Ascending aorta (tissue), 2 donors: ENCODE measurements at regions not wholly inside any gene's neighbourhood (a gene's known extent, or its start where the extent isn't known, plus 50 kb on each side); places are given as distances from the start of the nearest gene placed in this dataset.

Experiments
- DNase-seq, 2 donors: peaks; one replicate each; pipeline ENCODE4 v3.0.0-alpha.2; 2019; ENCODE audit warnings: low spot score in 2 of 2
- H3K27ac ChIP-seq, 2 donors: fragments of 200-600 bp; sonication (generic); one replicate each; pipeline ENCODE4 v1.5.1; 2016 to 2017; ENCODE audit warnings: mild to moderate bottlenecking in 1 of 2
- H3K27me3 ChIP-seq: fragments of 200-600 bp; sonication (generic); one replicate; pipeline ENCODE4 v1.5.1; 2017
- H3K36me3 ChIP-seq, 2 donors: fragments of 200-600 bp; sonication (generic); one replicate each; pipeline ENCODE4 v1.5.1; 2016
- H3K4me1 ChIP-seq, 2 donors: fragments of 200-600 bp; sonication (generic); one replicate each; pipeline ENCODE4 v1.5.1; 2016 to 2017; ENCODE audit warnings: mild to moderate bottlenecking in 1 of 2
- H3K4me3 ChIP-seq, 2 donors: fragments of 200-600 bp; sonication (generic); one replicate each; pipeline ENCODE4 v1.5.1; 2016 to 2017; ENCODE audit warnings: mild to moderate bottlenecking in 1 of 2
- H3K9me3 ChIP-seq, 2 donors: fragments of 200-600 bp; sonication (generic); one replicate each; pipeline ENCODE4 v1.5.1; 2016
- intact Hi-C: fragments of 100-400 bp; cut with DNase I; formaldehyde crosslinking; loops from one replicate; pipeline ENCODE4 v1.15.1; 2023
- TF ChIP-seq, protein P1 (sequence below), 3 experiments: fragments of 200-600 bp in 2 of 3; fragments of 450-650 bp in 1 of 3; sonication (generic) in 2 of 3; IDR thresholded peaks; one replicate each; pipeline ENCODE4 v1.5.1; 2016 to 2019; ENCODE audit warnings: antibody characterized with exemption in 3 of 3, mild to moderate bottlenecking in 1 of 3, moderate library complexity in 1 of 3

DNA sequence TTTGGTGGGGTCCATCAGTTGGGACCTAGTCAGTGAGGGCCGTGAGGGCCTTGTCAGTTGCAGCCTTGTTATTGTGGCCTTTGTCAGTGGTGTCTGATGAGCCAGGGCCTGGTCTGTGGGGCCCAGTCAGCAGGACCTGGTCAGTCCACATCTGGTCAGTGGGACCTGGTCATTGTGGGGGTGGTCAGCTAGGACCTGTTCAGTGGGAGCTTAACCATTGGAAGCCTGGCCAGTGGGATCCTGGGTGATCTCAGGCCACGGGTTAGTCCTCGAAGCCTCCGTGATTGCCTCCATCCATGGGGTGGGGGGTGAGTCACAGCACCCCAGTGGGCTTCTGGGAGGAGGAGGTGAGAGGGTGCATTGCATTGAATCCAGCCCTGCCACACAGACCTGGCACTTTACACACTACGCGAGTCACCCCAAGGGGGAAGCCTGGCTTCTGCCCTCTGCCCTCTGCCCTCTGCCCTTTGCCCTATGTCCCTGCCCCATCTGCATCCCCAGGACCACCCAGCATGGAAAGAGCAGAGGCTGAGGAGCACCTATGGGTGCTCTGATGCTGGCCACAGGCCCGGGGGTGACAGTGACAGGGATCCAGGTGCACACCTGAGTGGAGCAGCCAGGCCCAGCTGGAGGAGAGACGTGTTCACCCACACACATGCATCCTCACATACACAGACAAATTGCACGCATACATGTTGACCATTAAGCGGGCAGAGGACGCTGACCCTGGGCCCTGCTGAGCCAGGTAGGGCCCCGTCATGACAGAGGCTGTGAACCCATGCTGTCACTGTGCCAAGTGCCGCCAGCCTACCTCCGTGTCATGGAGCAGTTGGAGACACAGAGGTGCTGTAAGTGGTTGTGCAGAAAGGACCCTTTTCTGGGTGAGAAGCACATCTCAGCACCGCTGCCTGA is 59.8 kb upstream of the TPM4 start:
- peak in 1 of 2 donors; percentile 54 for DNase-seq
- Histone ChIP-seq H3K27ac (no peak overlapping the region), H3K4me1 (no peaks in the 10 kb centered on the region), H3K36me3 (no peaks in the 10 kb centered on the region), H3K27me3 (no peaks in the 10 kb centered on the region), H3K4me3 (no peak overlapping the region), H3K9me3 (no peaks in the 10 kb centered on the region)
- intact Hi-C loops, result no loop called here
- TF ChIP-seq, protein P1, sequence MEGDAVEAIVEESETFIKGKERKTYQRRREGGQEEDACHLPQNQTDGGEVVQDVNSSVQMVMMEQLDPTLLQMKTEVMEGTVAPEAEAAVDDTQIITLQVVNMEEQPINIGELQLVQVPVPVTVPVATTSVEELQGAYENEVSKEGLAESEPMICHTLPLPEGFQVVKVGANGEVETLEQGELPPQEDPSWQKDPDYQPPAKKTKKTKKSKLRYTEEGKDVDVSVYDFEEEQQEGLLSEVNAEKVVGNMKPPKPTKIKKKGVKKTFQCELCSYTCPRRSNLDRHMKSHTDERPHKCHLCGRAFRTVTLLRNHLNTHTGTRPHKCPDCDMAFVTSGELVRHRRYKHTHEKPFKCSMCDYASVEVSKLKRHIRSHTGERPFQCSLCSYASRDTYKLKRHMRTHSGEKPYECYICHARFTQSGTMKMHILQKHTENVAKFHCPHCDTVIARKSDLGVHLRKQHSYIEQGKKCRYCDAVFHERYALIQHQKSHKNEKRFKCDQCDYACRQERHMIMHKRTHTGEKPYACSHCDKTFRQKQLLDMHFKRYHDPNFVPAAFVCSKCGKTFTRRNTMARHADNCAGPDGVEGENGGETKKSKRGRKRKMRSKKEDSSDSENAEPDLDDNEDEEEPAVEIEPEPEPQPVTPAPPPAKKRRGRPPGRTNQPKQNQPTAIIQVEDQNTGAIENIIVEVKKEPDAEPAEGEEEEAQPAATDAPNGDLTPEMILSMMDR (IDR thresholded peaks at IDR 0.05), result no peak

DNA sequence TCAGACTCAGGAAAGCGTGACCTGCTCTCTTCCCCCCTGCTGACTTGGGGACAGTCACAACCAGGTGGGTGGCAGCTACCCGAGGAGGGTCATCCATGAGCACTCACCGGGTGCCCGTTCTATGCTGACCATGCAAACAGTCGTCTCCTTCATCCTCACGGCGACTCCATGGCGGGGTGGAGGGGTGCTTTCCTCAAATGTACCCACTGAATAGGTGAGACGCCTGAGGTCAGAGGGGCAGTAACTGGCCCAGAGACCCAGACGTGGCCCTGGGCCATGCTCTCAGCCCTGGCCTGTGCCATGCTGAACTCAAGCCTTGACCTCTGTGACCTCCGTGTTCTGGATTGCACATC is 59.2 kb upstream of the TPM4 start:
- no peak overlapping the region for H3K4me3 ChIP-seq
- peak in 1 of 2 donors; percentile 37 for DNase-seq
- no peaks in the 10 kb centered on the region for H3K9me3 ChIP-seq
- no peaks in the 10 kb centered on the region for H3K27me3 ChIP-seq
- no peaks in the 10 kb centered on the region for H3K36me3 ChIP-seq
- H3K27ac ChIP-seq, result no peak overlapping the region
- intact Hi-C loops, result no loop called here
- TF ChIP-seq, protein P1 (IDR thresholded peaks at IDR 0.05), result no peak
- no peaks in the 10 kb centered on the region for H3K4me1 ChIP-seq

DNA sequence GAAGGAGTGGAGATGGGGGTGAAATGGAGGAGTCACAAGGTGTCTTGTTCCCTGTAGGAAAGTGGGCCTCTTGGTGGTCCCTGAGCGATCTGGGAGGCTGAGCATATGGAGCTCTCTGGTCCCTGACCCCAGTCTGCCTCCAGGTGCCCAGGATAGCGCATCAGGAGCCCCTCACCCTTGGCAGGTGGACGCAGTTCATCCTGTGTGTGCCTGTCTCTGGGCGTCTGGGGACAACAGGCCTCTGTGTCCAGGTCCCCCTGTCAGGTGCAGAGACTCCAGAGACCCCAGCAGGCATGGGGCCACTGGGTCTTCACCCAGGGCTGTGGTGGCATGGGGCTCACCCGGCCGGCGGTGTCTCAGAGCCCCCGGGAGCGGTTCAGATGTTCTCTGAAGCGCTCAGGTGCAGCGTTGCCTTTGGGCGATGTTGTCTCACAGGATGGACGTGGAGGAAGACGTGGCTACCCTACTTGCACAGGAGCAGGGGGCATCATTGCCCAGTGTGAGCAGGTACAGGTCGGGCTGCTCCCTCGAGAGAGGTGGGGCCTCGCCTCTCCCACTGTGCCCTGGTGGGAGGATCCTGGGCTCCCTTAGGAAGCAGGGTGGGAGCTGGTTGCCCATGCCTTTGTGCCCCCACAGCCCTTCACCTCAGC is 58.1 kb upstream of the TPM4 start:
- intact Hi-C loops, result no loop called here
- Histone ChIP-seq H3K4me1 (no peaks in the 10 kb centered on the region), H3K27me3 (no peaks in the 10 kb centered on the region), H3K9me3 (no peaks in the 10 kb centered on the region), H3K4me3 (no peak overlapping the region), H3K27ac (no peak overlapping the region), H3K36me3 (no peaks in the 10 kb centered on the region)
- TF ChIP-seq, protein P1 (IDR thresholded peaks at IDR 0.05), result no peak
- no peak for DNase-seq

DNA sequence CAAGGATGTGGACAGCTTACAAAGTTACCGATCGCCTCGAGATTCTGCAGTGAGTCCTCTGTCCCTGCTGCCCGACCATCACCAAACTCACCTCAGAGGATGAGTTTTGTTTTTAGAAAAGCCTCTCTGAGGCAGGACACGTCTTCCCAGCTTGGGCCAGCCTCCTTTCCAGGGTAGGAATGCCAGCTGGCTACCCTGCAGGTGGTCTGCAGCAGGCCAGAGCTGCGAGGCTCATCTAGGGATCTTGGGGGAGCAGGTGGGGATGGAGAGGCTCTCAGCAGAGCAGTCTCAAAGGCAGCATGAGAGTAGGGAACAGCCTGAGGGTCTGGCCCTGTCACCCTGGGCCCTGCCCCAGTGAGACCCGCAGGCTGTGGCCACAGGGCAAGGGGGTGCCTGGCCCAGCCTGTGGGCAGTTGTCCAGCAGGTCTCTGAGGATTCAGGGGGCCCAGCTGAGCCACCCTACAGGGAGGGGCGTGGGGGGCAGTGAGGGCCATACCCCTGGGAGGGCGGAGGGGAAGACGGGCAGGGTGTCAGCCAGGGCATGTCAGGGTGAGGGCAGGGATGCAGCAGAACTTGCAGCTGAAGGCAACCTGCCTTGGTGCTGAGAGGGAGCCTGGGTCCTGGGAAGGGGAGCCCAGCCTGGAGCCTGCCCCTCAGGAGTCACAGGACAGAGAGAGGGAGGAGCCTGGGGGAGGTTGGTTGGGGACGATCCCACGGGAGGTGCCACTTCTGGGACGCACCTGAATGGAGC is 57.3 kb upstream of the TPM4 start:
- TF ChIP-seq, protein P1 (IDR thresholded peaks at IDR 0.05), result no peak
- H3K4me3 ChIP-seq, result no peak overlapping the region
- peak in 1 of 2 donors; percentile 63 for DNase-seq
- H3K27me3 ChIP-seq, result no peaks in the 10 kb centered on the region
- intact Hi-C loops, result no loop called here
- H3K27ac ChIP-seq, result no peak overlapping the region
- H3K9me3 ChIP-seq, result no peaks in the 10 kb centered on the region
- no peaks in the 10 kb centered on the region for H3K4me1 ChIP-seq
- H3K36me3 ChIP-seq, result no peaks in the 10 kb centered on the region

DNA sequence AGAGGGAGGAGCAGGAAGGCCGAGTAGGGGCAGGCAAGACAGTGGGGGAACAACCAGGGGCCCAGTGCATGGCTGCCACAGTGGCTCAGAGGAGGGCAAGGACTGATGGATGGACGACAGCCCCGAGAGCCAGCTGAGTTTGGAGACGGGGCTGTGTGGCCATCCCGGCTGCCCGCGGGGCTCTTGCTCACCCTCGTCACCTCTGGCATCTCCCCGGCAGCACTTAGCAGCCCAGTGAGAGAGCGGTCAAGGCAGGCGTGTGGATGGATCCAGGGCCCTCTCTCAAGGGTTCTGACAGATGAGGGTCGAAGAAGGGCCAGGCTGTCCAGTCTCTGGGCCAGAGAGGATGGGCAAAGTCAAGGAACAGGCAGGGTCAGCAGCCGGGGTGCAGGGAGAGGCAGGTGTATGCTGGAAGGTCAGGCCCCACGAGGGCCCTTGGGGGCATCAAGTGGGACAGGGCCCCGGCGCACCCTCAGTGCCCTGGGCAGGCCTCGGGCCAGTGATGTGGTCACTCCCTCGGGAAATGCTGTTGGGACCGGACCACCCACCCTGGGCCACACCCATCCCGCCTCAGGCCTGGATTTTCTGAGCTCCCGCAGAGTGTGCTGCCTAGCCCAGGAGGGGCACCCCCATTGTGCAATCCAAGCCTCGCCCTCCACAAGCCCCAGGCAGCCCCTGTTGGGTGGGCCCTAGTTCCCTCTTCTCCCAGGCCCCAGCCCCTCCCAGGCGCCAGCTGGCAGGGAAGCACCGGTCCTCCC is 56.4 kb upstream of the TPM4 start:
- H3K4me1 ChIP-seq, result no peaks in the 10 kb centered on the region
- TF ChIP-seq, protein P1 (IDR thresholded peaks at IDR 0.05), result no peak
- intact Hi-C loops, result no loop called here

More for the DNA sequence above, 56.4 kb upstream of the TPM4 start:
- Histone ChIP-seq H3K36me3 (no peaks in the 10 kb centered on the region), H3K27me3 (no peaks in the 10 kb centered on the region), H3K9me3 (no peaks in the 10 kb centered on the region), H3K27ac (no peak overlapping the region), H3K4me3 (no peak overlapping the region)
- DNase-seq, result peak in 1 of 2 donors; percentile 55
